Lung (tissue), 11 donors: ENCODE measurements at regions not wholly inside any gene's neighbourhood (a gene's known extent, or its start where the extent isn't known, plus 50 kb on each side); places are given as distances from the start of the nearest gene placed in this dataset.

Experiments
- ATAC-seq: fragments of 200-7000 bp; cut with Tn5 transposase; one replicate; pipeline ENCODE4 v1.9.1; 2020; ENCODE audit warnings: moderate number of reproducible peaks; ENCODE audit not compliant: insufficient read depth, low FRiP score
- DNase-seq, 3 donors: peaks; one replicate each; pipeline ENCODE4 v3.0.0-alpha.2; 2013 to 2017
- H3K27ac ChIP-seq, 2 donors: one replicate each; pipeline ENCODE4 v1.5.1; 2013; ENCODE audit warnings: mild to moderate bottlenecking in 2 of 2, moderate library complexity in 2 of 2, control low read depth in 1 of 2, inconsistent platforms in 1 of 2, low read depth in 1 of 2, low read length in 1 of 2
- H3K27me3 ChIP-seq, 3 donors: one replicate each; pipeline ENCODE4 v1.5.1; 2013; ENCODE audit warnings: low read length in 2 of 3; ENCODE audit not compliant: control insufficient read depth in 3 of 3, insufficient read depth in 3 of 3
- H3K36me3 ChIP-seq, 4 donors: one replicate each; pipeline ENCODE4 v1.5.1; 2013; ENCODE audit warnings: low read length in 4 of 4, mild to moderate bottlenecking in 1 of 4, moderate library complexity in 1 of 4; ENCODE audit not compliant: control insufficient read depth in 4 of 4, insufficient read depth in 4 of 4
- H3K4me1 ChIP-seq, 5 donors: one replicate each; pipeline ENCODE4 v1.5.1; 2013; ENCODE audit warnings: low read length in 5 of 5, mild to moderate bottlenecking in 2 of 5, moderate library complexity in 1 of 5; ENCODE audit not compliant: control insufficient read depth in 5 of 5, insufficient read depth in 5 of 5
- H3K4me3 ChIP-seq: one replicate; pipeline ENCODE4 v1.5.1; 2013; ENCODE audit warnings: mild to moderate bottlenecking, control low read depth, moderate library complexity
- H3K9ac ChIP-seq, 2 donors: one replicate each; pipeline ENCODE4 v1.5.1; 2013; ENCODE audit warnings: low read length in 2 of 2, control low read depth in 1 of 2; ENCODE audit not compliant: insufficient read depth in 1 of 2
- H3K9me3 ChIP-seq, 4 donors: one replicate each; pipeline ENCODE4 v1.5.1; 2013; ENCODE audit warnings: low read length in 3 of 4, mild to moderate bottlenecking in 1 of 4, moderate library complexity in 1 of 4; ENCODE audit not compliant: control insufficient read depth in 4 of 4, insufficient read depth in 3 of 4
- CTCF ChIP-seq: IDR thresholded peaks from 2 replicates; pipeline ENCODE4 v1.5.1; 2012; ENCODE audit warnings: mild to moderate bottlenecking; ENCODE audit errors: control extremely low read depth, extremely low read depth
- WGBS, 2 donors: extraction: QIAGEN DNeasy Blood & Tissue Kit; methylation state at CpG; one replicate each; pipeline ENCODE4 v1.1.7; 2013; 5-methylcytosine and 5-hydroxymethylcytosine counted together
- donor health status: control.
- donor health status: control.
- donor health status: Bipolar disorder and iron deficiency.
- donor health status: healthy.
- donor health status: DM: yes; HTN: yes; CAD: no.

- Histone ChIP-seq H3K9ac (no peak overlapping the region), H3K27me3 (no peaks in the 10 kb centered on the region), H3K27ac (no peak overlapping the region), H3K4me1 (no peaks in the 10 kb centered on the region), H3K4me3 (no peak overlapping the region), H3K9me3 (no peaks in the 10 kb centered on the region), H3K36me3 (no peaks in the 10 kb centered on the region)
- DNase-seq, result no peak
- TF ChIP-seq CTCF, result no peak
- ATAC-seq, result no peak
- WGBS, 2 donors, result 87% methylated on average over 5 of the region's 5 CpGs; no CpG with 5 or more reads in 1 of the 2 donors
Observed at GRCh38 chrY:16659340-16659739, 1220.7 kb downstream of the CDY2B start.

- Histone ChIP-seq H3K9me3 (no peaks in the 10 kb centered on the region), H3K27ac (no peak overlapping the region), H3K4me3 (no peak overlapping the region), H3K9ac (no peak overlapping the region), H3K4me1 (no peaks in the 10 kb centered on the region), H3K27me3 (no peaks in the 10 kb centered on the region), H3K36me3 (no peaks in the 10 kb centered on the region)
- WGBS, 2 donors, result 72% methylated on average over 3 of the region's 3 CpGs; no CpG with 5 or more reads in 1 of the 2 donors
- TF ChIP-seq CTCF, result no peak
- ATAC-seq (no peak), DNase-seq (no peak)
Observed at GRCh38 chrY:16653971-16654370, 1226.0 kb downstream of the CDY2B start.

GRCh38 chrY:16645991-16646390 is 1234.0 kb downstream of the CDY2B start:
- DNase-seq (no peak), ATAC-seq (no peak)
- H3K27ac ChIP-seq, result no peak overlapping the region
- no peaks in the 10 kb centered on the region for H3K4me1 ChIP-seq
- no peaks in the 10 kb centered on the region for H3K9me3 ChIP-seq
- WGBS, 2 donors, result 73% methylated on average over 3 of the region's 3 CpGs; no CpG with 5 or more reads in 1 of the 2 donors
- no peak for TF ChIP-seq CTCF
- H3K27me3 ChIP-seq, result no peaks in the 10 kb centered on the region
- no peak overlapping the region for H3K4me3 ChIP-seq
- H3K9ac ChIP-seq, result no peak overlapping the region
- no peaks in the 10 kb centered on the region for H3K36me3 ChIP-seq

- Histone ChIP-seq H3K9ac (no peak overlapping the region), H3K4me1 (no peaks in the 10 kb centered on the region), H3K27me3 (no peaks in the 10 kb centered on the region), H3K27ac (no peak overlapping the region), H3K9me3 (no peaks in the 10 kb centered on the region), H3K36me3 (no peaks in the 10 kb centered on the region), H3K4me3 (no peak overlapping the region)
- no peak for ATAC-seq
- TF ChIP-seq CTCF, result no peak
- no peak for DNase-seq
- 80% methylated on average over 2 of the region's 2 CpGs; no CpG with 5 or more reads in 1 of the 2 donors for WGBS, 2 donors
Observed at GRCh38 chrY:16645449-16645848, 1234.6 kb downstream of the CDY2B start.
